ENCODE measurements at regions not wholly inside any gene's neighbourhood (a gene's known extent, or its start where the extent isn't known, plus 50 kb on each side); places are given as distances from the start of the nearest gene placed in this dataset.

GRCh38 chr13:22703601-22704209 is 477.1 kb upstream of the SGCG start:
- DNase-seq: no peak

- no peak for DNase-seq
Measured at GRCh38 chr13:22707946-22708345, 472.8 kb upstream of the SGCG start.

GRCh38 chr13:22717036-22717435 is 463.7 kb upstream of the SGCG start:
- DNase-seq: no peak

GRCh38 chr13:22726726-22727125 is 454.1 kb upstream of the SGCG start:
- DNase-seq: no peak

- no peak for DNase-seq
Measured at GRCh38 chr13:22735011-22735995, 445.5 kb upstream of the SGCG start.

GRCh38 chr13:22736084-22736767 is 444.6 kb upstream of the SGCG start:
- no peak for DNase-seq

- no peak for DNase-seq
Measured at GRCh38 chr13:22736768-22737092, 444.0 kb upstream of the SGCG start.

GRCh38 chr13:22738357-22738756 is 442.4 kb upstream of the SGCG start:
- no peak for DNase-seq

- peak; percentile 5 for DNase-seq
Measured at GRCh38 chr13:22740264-22740663, 440.5 kb upstream of the SGCG start.

- DNase-seq: no peak
Measured at GRCh38 chr13:22744688-22745452, 435.9 kb upstream of the SGCG start.

- DNase-seq: no peak
Measured at GRCh38 chr13:22748866-22749577, 431.8 kb upstream of the SGCG start.

GRCh38 chr13:22749626-22750025 is 431.2 kb upstream of the SGCG start:
- DNase-seq: no peak

GRCh38 chr13:22757530-22758120 is 423.2 kb upstream of the SGCG start:
- no peak for DNase-seq

GRCh38 chr13:22758245-22758644 is 422.5 kb upstream of the SGCG start:
- DNase-seq: no peak

GRCh38 chr13:22761709-22762108 is 419.1 kb upstream of the SGCG start:
- DNase-seq: no peak

- DNase-seq: no peak
Measured at GRCh38 chr13:22765547-22765946, 415.2 kb upstream of the SGCG start.

- DNase-seq: no peak
Measured at GRCh38 chr13:22770891-22771290, 409.9 kb upstream of the SGCG start.

- DNase-seq: no peak
Measured at GRCh38 chr13:22773465-22773864, 407.3 kb upstream of the SGCG start.

- DNase-seq: no peak
Measured at GRCh38 chr13:22776394-22777186, 404.2 kb upstream of the SGCG start.

- no peak for DNase-seq
Measured at GRCh38 chr13:22777207-22777606, 403.6 kb upstream of the SGCG start.

- no peak for DNase-seq
Measured at GRCh38 chr13:22789027-22789593, 391.7 kb upstream of the SGCG start.

Measured in activated CD4-positive, alpha-beta T cell treated with anti-CD3 and anti-CD28 coated beads, Interleukin-2, Interleukin-6, amounts not matched to agents 100 ng/mL and 50 ng/mL, durations not matched to agents 16 hours and 8 hours (primary cell).